Motor neuron (in vitro differentiated cells): ENCODE measurements at regions not wholly inside any gene's neighbourhood (a gene's known extent, or its start where the extent isn't known, plus 50 kb on each side); places are given as distances from the start of the nearest gene placed in this dataset.

Experiments
- ATAC-seq, 8 experiments: fragments of 200-7000 bp; cut with Tn5 transposase; replicated peaks in 6 of 8; 2 replicates each; pipeline ENCODE4 v1.8.0; 2021; ENCODE audit warnings: mild to moderate bottlenecking in 8 of 8, moderate library complexity in 8 of 8
- H3K27ac ChIP-seq, 2 donors: fragments of 250-450 bp; sonication (Bioruptor Pico); 2 replicates each; pipeline ENCODE4 v1.9.0; 2021; ENCODE audit warnings: antibody characterized with exemption in 2 of 2, mild to moderate bottlenecking in 2 of 2, moderate library complexity in 1 of 2
- H3K4me1 ChIP-seq, 2 donors: fragments of 250-450 bp; sonication (Bioruptor Pico); replicated peaks in 1 of 2; 2 replicates each; pipeline ENCODE4 v1.6.1; 2021; ENCODE audit warnings: antibody characterized with exemption in 2 of 2, mild to moderate bottlenecking in 2 of 2, moderate library complexity in 1 of 2
- H3K4me3 ChIP-seq, 5 donors: fragments of 250-450 bp; sonication (Bioruptor Pico); 2 replicates each; pipeline ENCODE4 v1.9.0; 2021; ENCODE audit warnings: antibody characterized with exemption in 5 of 5, mild to moderate bottlenecking in 5 of 5, moderate library complexity in 4 of 5
- WGBS, 10 experiments: fragments of 450-650 bp; shearing (Covaris generic); methylation state at CpG; one replicate each; pipeline ENCODE4 v1.0.0; 2022; 5-methylcytosine and 5-hydroxymethylcytosine counted together
- in situ Hi-C, 9 experiments: fragments of 400-800 bp; cut with MboI; loops; one replicate each; pipeline ENCODE4 v1.15.0; 2021; ENCODE audit warnings: low sequenced_read_pairs in 9 of 9, low pct_unique_long_range_greater_than_20kb in 2 of 9; ENCODE audit not compliant: unreplicated experiment in 9 of 9

- ATAC-seq = no peak
- in situ Hi-C loops = no loop called here
- Histone ChIP-seq H3K27ac (no peak overlapping the region), H3K4me3 (no peak overlapping the region), H3K4me1 (peaks cover 0 to 4% of the 10 kb centered on the region in 2 donors)
- WGBS, 10 experiments = 80 to 91% (median 85%) methylated on average over 2 to 5 of the region's 7 CpGs; no CpG with 5 or more reads in 6 of the 10 experiments
Measured at GRCh38 chr20:24370911-24371695, 98.3 kb upstream of the SYNDIG1 start.

- WGBS, 10 experiments = 33 to 100% (median 83%) methylated on average over 1 to 5 of the region's 6 CpGs; no CpG with 5 or more reads in 1 of the 10 experiments
Measured at GRCh38 chr20:24370249-24370648, 99.2 kb upstream of the SYNDIG1 start.

DNA sequence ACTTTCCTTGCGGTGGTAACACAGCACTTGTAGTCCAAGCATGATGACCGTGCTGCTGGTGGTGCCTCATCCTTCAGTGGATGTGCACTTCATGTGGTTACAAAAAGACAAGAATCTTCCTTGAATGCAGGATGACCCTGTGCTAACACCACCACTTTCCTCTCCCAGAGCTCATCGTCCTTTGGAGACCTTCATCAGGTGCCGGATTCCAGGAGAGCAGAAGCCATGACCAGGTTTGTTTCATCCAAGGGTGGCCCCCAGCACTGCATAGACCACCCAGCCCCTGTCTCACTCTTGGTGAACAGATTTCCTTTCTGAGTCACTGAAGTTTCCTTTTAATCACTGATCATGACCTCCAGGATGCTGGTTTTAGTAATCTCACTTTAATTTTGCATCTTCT lies 101.2 kb upstream of the SYNDIG1 start:
- peaks cover 7 to 10% of the 10 kb centered on the region in 2 donors for H3K4me1 ChIP-seq
- WGBS, 10 experiments = 50 to 100% (median 83%) methylated on average over 1 to 3 of the region's 4 CpGs; no CpG with 5 or more reads in 3 of the 10 experiments
- no peak for ATAC-seq

More at GRCh38 chr20:24370249-24370648, 99.2 kb upstream of the SYNDIG1 start:
- ATAC-seq = no peak
- Histone ChIP-seq H3K4me3 (no peak overlapping the region), H3K27ac (no peak overlapping the region), H3K4me1 (peaks cover 0 to 4% of the 10 kb centered on the region in 2 donors)
- in situ Hi-C loops = no loop called here

DNA sequence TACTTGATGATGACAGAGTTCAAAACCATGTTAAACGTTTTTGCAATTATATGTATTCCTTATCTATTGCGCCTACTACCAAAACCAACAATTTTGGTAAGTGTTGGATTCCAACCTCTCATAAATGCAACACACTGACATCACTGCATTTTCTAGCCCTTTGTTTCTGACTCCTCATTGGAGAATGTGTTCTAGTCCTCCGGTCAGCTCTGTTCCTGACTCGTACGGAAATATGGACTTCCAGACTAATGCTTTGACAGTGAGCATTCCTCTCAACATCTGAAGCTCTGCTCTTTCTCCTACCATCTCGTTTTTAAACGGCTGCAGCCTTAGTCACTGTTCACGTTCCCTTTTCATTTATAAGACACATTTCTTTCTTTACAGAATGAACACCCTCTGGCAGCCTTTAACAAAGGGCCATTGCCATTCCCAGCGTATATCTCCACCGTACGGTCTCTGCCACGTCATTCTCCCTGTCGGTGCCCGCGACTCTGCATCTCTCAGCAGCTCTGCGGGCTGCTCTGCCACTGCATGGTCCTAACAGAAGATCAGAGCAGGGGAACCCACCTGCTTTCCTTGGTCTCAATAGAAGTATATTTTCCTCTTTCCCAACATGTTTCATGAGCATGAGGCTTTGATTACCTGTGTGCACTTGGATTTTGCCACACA lies 103.0 kb upstream of the SYNDIG1 start:
- Histone ChIP-seq H3K27ac (no peak overlapping the region), H3K4me1 (peaks cover 7% of the 10 kb centered on the region in 2 donors), H3K4me3 (no peak overlapping the region)
- 64 to 91% (median 87%) methylated on average over 3 to 16 of the region's 16 CpGs for WGBS, 10 experiments
- in situ Hi-C loops = no loop called here
- ATAC-seq = no peak

More for the DNA sequence above, 101.2 kb upstream of the SYNDIG1 start:
- in situ Hi-C loops = no loop called here
- Histone ChIP-seq H3K27ac (no peak overlapping the region), H3K4me3 (no peak overlapping the region)

DNA sequence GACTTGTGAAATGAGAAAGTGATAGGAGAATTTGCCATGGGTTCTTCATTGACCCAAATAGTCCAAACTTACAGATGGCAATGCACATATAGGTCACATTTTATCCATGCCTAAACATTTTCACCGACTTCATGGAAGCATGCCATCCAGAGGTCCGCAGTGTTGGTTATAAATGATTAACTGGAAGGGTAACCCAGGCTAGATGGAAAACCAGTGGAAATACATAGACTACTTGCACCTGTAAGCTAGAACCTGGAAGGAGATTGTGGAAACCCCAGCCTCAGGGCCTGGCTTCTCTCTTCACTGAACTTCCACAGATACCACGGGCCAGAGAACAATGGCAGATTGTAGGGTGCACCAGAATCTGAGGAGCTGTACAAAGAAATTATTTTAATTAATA lies 103.8 kb upstream of the SYNDIG1 start:
- peaks cover 7% of the 10 kb centered on the region in 2 donors for H3K4me1 ChIP-seq
- no peak for ATAC-seq
- H3K4me3 ChIP-seq = no peak overlapping the region
- in situ Hi-C loops = no loop called here
- 10 to 95% (median 84%) methylated on average over 3 of the region's 3 CpGs; no CpG with 5 or more reads in 4 of the 10 experiments for WGBS, 10 experiments
- H3K27ac ChIP-seq = no peak overlapping the region

DNA sequence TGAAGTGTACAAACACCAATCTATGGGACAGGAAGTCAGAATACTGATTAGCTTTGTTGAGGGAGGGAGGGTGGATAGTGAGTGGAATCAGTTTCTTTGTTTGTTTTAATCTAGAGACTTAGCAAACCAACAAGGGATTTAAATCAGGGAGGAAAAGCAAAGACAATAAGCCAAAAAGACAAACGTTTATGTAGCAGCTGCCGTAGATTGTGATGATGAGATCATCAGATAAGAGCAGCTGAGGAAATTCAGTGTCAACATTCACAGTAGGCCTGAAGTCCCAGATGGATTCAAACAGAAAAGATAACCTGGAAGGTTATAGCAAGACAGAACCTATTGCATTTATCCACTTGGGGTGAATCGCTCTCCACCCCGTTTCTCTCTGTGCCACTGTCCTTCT lies 104.9 kb upstream of the SYNDIG1 start:
- WGBS, 10 experiments = 7 to 100% (median 50%) methylated on average over 1 to 4 of the region's 4 CpGs
- no peak overlapping the region for H3K4me3 ChIP-seq
- peaks cover 8 to 9% of the 10 kb centered on the region in 2 donors for H3K4me1 ChIP-seq
- H3K27ac ChIP-seq = peak overlapping the region in 1 of 2 donors; percentile 44
- ATAC-seq = peak in 5 of 8 experiments; percentile 53 to 89 (median 73)
- in situ Hi-C loops = no loop called here

DNA sequence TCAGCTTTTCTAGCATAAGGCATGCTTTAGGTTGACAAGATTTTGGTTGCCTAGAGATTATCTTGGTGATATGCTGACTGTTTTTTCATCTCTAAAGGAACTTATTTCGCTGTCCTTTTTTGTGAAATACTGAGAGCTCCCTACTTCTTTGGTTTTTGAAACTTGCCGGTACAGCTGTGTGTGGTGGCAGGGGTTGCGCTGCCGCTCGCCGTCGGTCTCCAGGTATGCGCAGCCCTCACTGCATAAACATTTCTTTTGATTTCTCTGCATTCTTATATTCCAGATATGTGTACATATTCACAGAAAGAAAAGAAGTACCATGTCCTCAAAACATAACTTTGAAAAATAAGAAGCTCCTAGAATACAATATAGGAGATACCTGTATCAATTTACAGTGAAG lies 106.4 kb upstream of the SYNDIG1 start:
- H3K4me1 ChIP-seq = peaks cover 10 to 14% of the 10 kb centered on the region in 2 donors
- H3K4me3 ChIP-seq = no peak overlapping the region
- 80 to 96% (median 90%) methylated on average over 1 to 8 of the region's 8 CpGs; no CpG with 5 or more reads in 2 of the 10 experiments for WGBS, 10 experiments
- no peak for ATAC-seq
- in situ Hi-C loops = no loop called here
- no peak overlapping the region for H3K27ac ChIP-seq

DNA sequence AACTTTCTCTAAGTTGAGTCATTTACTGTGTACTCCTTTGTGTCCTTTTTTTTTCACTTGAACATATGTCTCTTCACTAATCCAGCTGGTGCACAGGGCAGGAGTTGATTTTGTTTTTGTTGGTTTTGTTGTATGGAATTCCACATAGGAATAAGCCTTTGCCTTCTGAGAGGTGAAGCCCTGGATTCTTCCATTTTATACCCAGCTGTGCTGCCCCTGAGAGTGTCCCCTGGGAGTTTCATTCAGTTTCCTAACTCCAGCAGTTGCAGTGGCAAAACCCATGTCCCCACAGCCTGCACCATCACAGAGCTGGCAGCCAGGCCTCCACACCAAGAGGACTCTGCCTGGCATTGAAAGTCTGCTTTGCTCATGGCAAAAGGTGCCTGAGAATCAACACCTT lies 107.3 kb upstream of the SYNDIG1 start:
- peaks cover 14% of the 10 kb centered on the region in 2 donors for H3K4me1 ChIP-seq
- ATAC-seq = no peak
- no peak overlapping the region for H3K4me3 ChIP-seq
- in situ Hi-C loops = no loop called here
- H3K27ac ChIP-seq = no peak overlapping the region

DNA sequence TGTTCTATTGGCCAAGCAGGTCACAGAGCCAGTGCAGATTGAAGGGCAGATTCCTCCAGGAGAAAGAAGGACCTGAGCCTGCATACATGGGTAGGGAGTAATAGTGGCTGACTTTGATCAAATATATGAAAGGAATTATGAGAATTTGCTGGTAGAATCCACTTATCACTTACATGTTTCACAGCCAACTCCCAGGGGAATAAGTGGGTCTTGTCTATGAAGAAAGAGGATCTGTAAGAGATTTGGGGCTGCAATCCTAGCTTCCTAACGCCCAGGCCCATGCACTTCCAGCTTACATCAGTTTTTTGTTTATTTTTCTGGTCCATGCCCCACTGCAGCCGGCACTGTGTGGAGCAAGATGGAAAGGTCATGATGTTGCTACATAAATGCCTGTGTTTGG lies 107.9 kb upstream of the SYNDIG1 start:
- H3K27ac ChIP-seq = no peak overlapping the region
- H3K4me1 ChIP-seq = peaks cover 14% of the 10 kb centered on the region in 2 donors
- ATAC-seq = no peak
- in situ Hi-C loops = no loop called here
- WGBS, 10 experiments = 38 to 100% (median 56%) methylated on average over 1 to 2 of the region's 2 CpGs; no CpG with 5 or more reads in 2 of the 10 experiments
- no peak overlapping the region for H3K4me3 ChIP-seq

- in situ Hi-C loops = no loop called here
Measured at GRCh38 chr20:24360531-24360930, 108.9 kb upstream of the SYNDIG1 start.

GRCh38 chr20:24359321-24360027 lies 110.0 kb upstream of the SYNDIG1 start:
- no peak overlapping the region for H3K27ac ChIP-seq
- H3K4me3 ChIP-seq = no peak overlapping the region
- in situ Hi-C loops = no loop called here
- 0 to 83% (median 65%) methylated on average over 1 to 7 of the region's 8 CpGs; no CpG with 5 or more reads in 1 of the 10 experiments for WGBS, 10 experiments
- H3K4me1 ChIP-seq = peaks cover 9 to 14% of the 10 kb centered on the region in 2 donors
- ATAC-seq = peak; percentile 12 to 93 (median 71)

More at GRCh38 chr20:24360531-24360930, 108.9 kb upstream of the SYNDIG1 start:
- no peak for ATAC-seq
- Histone ChIP-seq H3K27ac (no peak overlapping the region), H3K4me3 (no peak overlapping the region), H3K4me1 (peaks cover 14 to 17% of the 10 kb centered on the region in 2 donors)
- 20 to 100% (median 100%) methylated on average over 1 of the region's 3 CpGs; no CpG with 5 or more reads in 5 of the 10 experiments for WGBS, 10 experiments

DNA sequence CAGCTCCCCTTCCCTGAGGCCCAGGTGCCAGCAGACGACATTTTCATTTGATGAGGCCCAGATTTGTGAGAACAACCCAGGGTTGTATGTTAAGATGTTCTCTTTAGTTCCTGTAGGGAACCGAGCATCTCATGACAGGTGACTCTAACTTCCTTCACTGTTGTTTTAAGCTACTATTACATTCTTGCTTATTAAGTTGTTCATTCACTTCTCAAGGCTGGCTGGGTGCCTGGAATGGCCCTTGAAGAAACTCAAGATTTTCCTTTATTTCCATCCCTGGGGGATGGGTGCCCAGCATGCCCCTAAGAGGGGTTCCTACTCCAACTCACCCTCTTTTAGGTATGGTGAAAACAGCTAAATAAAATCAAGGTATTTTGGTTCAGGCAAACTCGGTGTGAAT lies 111.5 kb upstream of the SYNDIG1 start:
- Histone ChIP-seq H3K4me3 (no peak overlapping the region), H3K27ac (no peak overlapping the region), H3K4me1 (peaks cover 7 to 10% of the 10 kb centered on the region in 2 donors)
- in situ Hi-C loops = no loop called here
- WGBS, 10 experiments = 0 to 95% (median 80%) methylated on average over 1 to 3 of the region's 3 CpGs; no CpG with 5 or more reads in 1 of the 10 experiments
- ATAC-seq = no peak

- WGBS, 10 experiments = 0 to 100% (median 86%) methylated on average over 1 to 3 of the region's 3 CpGs; no CpG with 5 or more reads in 3 of the 10 experiments
- peak in 3 of 8 experiments; percentile 11 to 53 (median 18) for ATAC-seq
- in situ Hi-C loops = no loop called here
- Histone ChIP-seq H3K27ac (no peak overlapping the region), H3K4me3 (no peak overlapping the region), H3K4me1 (peaks cover 7 to 10% of the 10 kb centered on the region in 2 donors)
Measured at GRCh38 chr20:24357177-24357576, 112.3 kb upstream of the SYNDIG1 start.
